ENCODE measurements at regions not wholly inside any gene's neighbourhood (a gene's known extent, or its start where the extent isn't known, plus 50 kb on each side); places are given as distances from the start of the nearest gene placed in this dataset.

DNA sequence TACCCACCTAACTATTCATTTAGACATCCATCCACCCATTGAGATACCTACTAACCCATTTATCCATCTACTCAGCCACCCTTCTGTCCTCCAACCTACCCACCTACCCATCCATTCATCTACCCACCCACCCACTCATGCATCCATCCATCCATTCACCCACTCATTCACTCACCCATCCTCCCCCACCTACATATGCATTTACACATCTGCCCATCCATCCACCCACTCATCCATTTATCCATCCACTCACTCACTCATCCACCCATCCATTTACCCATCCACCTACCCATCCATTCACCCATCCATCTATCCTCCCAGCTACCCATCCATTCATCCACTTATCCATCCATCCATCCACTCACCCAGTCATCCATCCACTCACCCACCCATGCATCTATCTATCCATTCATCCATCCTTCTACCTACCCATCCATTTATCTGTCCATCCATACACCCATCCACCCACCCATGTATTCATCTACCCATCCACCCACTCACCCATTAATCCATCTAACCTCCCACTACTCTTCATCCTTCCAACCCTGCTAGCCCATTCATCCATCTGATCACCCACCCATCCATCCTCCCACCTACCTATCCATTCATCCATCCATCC lies 378.7 kb downstream of the CTTN start:
- DNase-seq = no peak

DNA sequence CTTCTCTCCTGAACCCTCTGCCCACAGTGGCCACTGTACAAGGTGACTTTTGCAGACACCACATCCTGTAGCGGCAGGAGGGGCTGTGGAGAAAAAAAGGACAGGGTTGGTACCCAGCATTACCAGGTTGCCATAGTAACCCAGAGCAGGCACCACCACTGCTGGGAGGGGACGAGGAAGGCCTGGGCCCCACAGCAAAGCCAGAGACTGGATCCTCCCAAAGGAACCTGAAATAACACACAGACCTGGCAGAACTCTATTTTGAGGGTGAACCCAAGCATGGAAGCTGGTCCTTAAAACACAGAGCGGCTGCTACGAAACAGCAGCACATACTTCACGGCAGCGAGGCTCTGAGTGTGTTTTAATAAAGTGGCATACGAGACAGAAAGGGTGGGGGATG lies 380.6 kb downstream of the CTTN start:
- DNase-seq = no peak

DNA sequence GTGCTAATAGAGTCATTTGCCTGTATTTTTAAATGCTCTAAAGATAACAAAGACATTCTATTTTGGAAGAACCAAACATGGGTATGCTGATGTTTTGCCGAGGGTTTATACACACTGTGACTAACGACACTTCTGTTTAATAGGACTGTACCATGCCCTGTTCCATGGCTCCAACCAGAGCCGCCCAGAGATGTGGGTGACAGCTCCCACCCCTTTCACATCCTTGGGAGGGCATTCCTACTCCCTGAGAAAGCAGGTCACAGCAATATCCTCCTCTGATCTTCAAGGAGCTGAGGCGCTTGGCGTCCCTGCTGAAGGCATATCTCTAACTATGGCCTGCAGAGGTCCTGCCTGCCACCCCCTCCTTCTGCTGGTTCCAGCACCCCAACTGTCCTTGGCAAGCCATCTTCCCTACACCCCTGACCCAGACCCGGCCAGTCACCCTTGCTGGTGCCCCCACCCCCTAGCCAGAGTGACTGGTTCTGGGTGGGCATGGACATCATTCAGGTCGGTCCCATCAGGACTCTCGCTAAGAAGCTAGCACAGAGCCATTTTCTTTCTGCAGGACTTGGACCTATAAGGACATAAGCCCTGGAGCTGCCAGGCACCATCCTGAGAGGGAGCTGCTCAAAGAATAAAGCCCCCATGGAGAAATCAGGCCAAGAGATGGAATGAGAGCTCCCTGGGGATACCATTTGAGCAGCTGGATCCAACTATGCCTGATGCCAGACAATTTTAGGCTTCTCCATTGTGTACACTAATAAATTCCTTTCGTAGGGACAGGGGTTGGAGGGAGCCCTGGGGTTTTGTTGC lies 381.3 kb downstream of the CTTN start:
- DNase-seq = no peak

DNA sequence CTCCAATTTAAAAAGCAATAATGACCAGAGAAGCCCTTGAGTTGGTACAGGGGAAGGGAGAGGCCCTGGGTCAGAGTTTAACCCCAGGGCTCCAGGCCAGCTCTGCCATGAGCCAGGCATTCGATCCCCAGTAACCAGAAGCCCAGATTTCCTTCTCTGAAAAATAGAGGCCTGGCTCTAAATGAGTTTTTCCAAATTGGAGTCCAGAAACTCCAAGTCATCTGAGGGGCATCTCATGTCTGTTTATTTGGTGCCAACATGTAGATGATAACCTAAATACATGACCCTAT lies 381.9 kb downstream of the CTTN start:
- DNase-seq = no peak

DNA sequence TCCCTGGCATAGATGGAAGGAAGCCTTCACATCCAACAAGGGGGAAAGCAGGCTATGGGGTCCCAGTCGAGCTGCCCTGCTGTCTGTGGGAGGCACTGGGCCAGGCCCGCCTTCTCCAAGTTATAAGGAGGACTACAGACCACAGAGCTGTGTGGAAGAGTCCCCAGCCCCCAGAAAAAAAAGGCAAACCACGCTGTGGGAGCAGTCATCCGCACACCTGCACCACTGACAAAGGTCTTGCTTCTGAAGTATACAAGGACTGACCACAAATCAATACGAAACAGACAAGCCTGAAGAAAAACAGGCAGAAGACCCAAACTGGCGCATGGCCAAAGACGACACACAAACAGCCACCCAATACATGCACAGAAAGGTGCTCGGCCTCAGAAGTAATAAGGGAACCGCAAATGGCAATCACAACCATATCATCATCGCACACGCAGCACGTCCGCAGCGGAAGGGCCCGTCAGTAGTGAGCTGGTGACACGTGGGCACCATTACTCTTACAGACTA lies 384.1 kb downstream of the CTTN start:
- no peak for DNase-seq

DNA sequence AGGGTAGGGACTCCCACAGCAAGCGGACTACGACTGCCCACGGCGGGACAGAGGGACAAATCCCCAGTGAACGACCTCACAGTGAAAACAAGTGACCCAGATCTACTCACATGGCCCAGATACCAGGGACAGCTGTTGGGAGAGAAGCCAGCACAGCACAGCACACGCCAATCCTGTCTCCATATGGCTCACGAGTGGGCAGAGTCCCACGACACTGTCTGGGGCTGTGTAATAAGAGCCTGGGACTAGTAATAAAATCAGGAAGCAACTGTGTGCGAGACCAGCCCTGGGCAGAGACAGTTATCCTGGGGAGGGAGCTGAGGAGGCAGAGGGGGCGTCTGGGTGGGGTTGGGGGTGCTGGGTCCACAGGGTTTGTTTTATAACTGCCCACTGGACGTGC lies 385.0 kb downstream of the CTTN start:
- no peak for DNase-seq

DNA sequence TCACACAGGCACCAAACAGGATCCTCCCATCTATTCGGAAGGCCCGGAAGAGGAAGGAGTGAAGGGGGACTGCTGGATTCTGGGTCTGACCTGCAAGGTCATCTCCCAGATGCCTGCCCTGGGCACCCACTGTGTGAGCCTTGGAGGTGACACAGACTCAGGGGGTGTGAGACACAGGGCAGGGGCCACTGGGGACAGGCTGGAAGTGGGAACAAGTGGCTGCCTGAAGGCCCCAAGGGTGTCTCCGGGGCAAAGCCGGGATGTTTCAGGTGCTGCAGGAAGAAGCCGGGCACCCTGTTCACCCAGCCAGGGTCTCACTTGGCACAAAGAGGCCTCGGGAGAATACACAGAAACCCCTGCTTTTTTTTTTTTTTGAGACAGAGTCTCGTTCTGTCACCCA lies 385.5 kb downstream of the CTTN start:
- DNase-seq = no peak

DNA sequence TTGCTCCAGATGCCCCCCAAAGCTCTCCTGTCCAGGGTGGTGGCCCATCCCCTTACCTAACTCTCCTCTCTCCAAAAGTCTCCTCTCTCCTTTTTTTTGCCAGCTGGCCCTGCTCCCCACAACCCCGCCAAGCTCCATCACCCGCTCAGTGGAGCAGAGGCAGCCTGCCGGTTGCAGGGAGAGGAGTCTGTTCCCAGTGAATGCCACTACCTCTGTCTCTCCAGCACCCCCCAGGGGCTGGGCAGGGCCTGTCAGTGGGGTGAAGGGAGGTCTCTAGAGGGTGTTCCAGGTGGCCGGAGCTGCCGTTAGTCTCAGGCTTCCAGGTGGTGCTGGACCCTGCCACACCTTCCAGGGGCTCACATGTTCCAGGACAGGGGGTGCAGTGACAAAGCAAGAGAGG lies 387.0 kb downstream of the CTTN start:
- DNase-seq = no peak

DNA sequence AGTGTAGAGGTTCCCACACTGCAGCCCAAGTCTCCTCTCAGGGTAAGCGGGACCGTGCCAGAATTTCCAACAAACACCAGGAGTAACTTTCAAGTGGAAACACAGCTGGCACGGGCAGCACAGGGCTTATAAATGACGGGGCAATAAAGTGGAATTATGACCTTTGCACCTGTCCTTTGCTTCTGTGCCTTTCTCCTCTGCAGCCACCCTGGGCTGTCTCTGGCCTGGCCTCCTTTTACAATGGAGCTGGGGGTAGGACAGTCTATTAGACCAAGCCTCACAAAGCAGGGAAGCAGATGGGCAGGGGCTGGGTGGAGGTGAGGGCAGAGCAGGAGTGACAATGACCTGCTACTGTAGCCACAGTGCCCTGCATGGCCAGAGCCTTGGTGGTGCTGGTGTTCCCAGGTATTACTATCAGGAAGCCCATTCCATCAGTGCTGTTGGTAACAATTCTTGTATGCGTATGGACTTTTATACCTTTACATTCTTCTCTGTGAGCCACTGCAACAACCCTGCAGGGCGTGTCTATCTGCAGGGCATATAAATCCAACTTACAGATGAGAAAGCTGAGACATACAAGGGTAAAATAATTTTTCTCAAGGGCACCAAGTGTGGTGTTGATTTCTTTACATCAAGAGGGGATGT lies 387.8 kb downstream of the CTTN start:
- no peak for DNase-seq

DNA sequence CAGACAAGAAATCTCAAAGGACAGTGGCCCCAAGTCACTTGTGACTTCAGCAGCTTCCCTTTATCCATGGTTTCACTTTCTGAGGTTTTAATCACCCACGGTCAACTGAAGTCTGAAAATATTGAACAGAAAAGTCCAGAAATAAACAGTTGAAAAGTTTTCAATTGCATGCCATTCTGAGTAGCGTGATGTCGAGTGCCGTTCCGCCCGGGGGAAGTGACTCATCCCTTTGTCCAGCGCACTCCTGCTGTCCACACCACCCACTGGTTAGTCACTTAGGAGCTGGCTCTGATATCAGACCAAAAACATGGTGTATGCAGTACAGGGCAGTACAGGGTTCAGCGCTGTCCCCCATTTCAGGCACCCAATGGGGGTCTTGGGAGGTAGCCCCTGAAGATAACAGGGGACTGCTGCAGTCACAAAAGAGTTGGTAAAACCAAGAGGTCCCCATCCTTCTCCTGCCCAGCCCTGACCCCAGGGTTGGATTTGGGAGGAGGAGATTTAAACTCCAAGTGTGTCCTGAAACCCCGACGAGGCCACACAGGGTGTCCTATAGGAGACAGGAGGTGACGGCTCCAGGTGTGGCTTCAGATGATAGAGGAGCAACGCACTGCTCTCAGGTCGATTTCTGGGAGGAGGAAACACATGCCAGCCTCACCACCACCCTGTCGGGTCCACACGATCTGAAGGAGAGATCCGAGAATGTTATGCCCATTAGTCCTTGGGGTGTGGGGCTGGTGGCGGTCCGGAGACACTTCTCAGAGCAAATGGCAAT lies 390.1 kb downstream of the CTTN start:
- no peak for DNase-seq

DNA sequence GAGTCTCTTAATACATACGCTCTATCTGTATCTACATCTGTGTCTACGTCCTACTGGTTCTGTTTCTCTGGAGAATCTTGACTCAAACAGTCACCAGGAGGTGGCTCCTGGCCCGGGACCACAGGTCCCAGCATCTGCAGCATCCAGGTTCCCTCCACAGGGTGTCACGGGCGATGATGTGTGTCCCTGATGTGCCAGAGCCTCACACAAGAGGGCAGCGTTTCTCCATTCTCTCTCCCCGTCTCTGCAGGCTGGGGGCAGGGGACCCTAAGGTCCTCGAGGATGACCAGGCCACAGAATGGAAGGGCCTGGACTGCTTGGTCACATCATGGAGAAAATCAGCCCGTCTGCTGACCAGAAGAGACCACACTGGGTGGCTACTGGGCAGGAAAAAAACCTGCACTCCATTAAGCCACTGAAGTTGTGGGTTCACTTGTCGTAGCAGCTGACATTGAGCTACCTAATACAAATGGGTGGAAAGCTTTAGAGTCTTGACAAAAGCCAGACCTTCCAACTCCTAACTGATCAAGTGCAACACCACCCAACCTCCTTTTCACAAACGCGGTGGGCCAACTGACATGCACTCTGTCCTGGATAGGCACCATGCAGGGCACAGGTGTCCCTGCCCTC lies 392.5 kb downstream of the CTTN start:
- DNase-seq = no peak

DNA sequence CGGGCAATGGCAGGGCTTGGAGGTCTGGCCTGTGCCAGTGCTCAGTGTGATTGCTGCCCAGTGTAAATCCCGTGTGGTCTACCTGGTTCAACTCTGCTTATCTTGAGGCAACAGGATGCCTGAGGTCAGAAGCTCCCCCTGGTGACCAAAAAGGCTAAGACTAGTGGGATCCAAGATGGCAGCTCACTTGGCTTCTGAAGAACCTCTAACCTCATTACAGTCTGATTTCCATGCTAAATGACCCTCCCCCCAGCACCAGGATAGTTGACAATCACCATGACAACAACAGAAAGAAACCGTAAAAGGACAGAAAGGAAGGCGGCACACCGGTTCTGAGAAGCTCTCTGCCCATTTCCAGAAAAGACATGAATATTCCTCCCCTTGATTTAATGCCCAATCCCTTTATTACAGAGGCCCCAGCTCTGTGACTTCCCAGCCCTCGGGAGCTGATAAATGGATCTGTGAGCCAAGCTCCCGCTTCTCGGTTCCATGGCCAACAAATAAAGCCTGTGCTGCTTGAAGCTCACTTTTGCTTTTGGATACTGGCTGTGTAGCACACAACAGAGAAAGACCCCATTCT lies 398.4 kb downstream of the CTTN start:
- DNase-seq = no peak

DNA sequence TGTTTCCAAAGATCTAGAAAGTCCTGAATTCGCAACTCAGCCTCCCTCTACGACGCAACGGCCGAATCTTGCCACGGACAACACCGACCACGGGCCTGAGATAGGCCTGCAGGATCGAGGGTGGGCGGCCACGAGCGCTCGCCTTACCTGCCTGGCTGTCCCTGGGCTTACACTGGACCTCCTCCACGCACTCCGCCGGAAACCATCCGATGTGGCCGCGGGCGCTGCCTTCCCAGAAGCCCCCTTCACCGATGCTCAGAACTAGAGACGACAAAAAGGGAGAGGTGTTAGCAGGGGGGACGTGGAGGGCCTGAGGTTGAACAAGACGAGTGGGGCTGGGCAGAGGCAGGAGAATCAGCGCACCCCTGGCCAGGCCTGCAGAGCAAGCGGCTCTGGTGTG lies 400.0 kb downstream of the CTTN start:
- DNase-seq = no peak

DNA sequence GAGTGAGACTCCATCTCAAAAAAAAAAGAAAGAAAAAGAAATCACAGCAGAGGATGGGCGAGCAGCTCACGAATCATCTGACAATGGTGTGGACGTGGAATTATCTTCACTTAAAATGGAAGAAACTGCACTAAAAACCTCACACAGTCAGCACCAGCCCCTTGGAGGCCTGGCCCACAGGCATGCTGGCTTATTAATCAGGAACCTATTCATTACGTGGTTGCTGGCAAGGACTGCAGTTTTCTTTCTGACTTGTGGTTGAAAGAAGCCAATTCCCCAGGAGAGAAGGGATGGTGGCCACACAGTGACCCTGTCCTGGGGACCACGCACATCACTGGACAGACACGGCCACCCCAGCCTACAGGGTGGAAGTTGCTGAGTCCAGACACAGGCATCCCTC lies 401.1 kb downstream of the CTTN start:
- no peak for DNase-seq

DNA sequence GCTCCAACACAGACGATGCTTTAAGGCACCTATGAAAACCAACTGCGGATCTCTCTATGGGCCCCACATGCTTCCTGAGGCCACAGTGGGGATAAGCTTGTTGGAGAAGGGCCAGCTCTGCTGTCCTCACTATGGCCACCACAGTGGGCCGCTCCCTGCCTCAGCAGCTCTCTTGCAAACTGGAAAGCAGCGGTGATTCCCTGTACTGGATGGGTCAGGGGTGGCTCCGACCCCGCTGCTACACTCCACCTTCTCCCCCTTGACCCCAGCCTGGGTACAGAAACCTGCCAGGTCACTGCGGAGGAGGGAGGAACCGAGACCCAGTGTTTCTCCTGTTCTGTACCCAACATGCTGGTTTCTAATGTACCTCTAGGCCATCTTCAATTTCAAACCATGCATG lies 403.9 kb downstream of the CTTN start:
- DNase-seq = no peak

DNA sequence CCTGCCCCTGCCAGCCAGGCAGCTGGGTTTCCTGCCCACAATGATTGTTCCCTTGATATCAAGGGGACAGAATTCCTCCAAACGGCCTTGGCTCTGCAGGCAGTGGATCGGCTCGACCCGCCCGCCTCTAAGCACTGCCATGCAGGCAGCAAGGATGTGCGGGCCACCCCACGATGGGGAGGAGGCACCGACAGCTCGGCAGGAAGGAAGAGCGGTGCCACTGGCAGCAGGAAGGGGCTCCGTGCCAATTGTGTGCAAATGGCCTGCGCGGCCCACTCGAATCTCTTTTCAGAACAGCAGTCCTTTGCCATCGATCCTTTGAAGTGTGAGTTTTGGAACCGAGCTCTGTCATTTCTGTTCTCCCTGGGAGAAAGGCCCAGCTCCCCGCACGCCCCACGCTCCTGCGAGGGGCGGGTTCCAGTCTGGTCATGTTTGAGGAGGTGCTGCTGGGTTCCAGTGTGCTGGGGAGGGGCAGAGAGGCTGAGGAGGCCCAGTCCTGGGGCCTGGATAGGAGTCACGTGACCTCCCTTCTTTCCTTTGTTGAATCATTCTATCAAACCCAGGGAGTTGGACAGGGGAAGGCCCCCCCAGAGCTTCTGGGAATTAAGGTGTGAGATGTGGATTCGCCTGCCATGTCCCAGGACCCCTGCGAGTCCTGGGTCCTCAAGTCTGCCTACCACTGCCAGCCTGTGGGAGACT lies 406.0 kb downstream of the CTTN start:
- no peak for DNase-seq

DNA sequence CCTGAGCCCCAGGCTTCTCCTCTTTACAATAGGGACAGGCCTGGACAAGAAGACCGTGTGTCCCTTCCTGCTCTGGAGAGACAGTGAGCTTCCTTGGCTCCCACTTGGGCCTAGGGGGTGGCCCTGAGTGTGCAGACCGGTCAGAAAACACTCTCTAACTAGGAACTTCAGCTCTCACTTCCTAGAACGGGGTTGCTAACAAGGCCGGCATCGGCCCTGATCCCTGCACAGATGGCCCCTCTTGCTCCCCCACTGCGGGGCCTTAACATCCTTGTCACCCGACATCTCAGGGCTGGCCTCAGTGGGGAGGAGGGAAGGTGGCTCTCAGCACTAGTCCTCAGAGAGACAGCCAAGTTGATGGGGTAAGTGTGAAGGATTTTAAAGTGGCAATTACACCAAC lies 406.9 kb downstream of the CTTN start:
- DNase-seq = no peak

DNA sequence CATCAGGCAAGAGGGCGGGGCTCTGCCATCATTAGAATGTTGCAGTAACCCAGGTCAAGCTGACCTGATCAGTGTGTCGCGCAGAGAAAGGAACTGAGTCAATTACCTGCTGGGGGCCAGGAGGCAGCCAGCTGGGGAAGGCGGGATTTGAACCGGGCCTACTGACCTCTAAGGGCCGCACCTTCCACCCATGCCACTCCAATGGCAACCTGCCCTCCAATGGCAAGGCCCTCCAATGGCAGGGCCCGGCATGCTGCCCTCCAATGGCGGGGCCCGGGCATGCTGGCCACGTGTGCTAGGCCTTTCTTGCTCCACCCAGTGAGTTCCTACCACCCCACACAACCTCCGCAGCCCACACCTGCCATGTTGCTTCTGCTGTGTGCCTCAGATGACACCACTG lies 407.6 kb downstream of the CTTN start:
- no peak for DNase-seq

DNA sequence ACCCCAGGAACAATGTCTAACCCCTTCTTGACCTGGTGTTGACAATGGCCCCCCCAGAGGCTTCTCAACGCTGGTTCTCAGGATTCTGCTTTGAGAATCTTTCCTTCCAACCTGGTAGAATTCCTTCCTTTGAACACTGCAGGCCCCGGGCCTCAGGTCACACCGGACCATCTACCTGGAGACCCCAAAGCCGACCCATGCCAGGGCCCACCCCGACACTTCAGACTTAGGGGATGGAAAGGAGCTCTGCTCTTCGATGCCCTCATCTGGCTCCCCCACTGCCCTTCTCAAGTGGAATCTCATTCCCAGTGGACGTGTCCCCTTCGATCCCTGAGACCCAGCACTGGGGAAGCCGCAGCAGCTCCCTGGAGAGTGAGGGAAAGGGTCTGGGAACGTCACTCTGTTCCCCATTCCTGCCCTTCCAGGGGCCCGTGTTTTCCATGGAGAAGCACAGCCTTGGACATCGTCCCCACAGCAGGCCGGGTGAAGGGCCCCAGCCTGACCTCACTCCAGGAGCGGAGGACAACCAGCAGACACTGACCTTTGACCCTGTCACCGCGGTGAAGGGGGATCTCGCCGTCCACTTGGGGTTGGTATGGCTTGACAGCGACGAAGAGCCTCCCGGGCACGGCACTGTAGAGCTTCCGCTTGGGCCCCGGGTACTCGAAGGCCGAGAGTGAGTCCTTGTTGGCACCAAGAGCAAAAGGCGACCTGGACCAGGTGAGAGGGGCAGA lies 408.3 kb downstream of the CTTN start:
- DNase-seq = no peak

DNA sequence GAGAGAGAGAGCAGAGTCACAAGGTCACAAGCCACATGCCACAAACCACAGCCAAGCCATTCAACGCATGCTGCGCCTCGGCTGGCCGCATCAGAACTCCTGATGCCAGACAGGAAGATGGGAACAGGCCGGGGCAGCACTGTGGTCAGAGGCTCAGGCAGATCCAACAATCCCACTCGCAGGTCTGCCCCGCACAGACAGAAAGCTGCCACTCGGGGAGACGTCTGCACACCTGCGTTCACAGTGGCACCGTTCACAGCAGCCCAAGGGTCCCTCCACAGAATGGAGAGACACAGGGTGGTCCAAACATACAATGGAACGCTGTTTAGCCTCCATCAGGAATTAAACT lies 408.8 kb downstream of the CTTN start:
- no peak for DNase-seq

DNA sequence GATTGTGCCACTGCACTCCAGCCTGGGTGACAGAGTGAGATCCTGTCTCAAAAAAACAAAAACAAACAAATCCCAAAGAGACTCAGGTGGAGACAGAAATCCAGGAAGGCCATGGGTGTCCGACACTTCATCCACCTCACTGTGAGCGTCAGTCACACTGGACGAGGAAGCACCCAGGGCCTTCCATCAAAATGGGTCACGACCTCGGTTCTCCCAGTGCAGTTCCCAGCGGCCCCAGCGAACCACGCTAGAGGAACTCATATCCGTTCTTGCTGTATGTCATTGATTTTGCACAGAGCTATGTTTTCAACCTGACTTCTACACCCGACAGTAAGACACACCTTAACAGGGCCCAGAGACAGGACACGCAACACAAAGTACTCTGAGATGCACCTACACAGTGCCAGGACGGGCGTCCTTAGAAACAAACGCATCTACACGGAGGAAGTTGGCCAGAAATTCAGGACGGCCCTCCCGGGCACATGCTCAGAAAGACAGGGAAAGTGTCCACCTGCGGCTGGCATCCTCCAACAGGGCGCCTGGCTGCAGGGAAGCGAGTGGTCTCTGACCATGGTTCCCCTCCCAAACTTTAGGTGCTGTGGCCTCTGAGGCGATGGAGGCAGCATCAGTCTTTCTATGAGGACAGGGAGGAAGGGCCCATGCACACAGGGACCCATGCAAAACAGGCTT lies 410.5 kb downstream of the CTTN start:
- DNase-seq = no peak

Measured in DMS153 (cell line).